Body of pancreas (tissue), 4 donors: ENCODE measurements at regions not wholly inside any gene's neighbourhood (a gene's known extent, or its start where the extent isn't known, plus 50 kb on each side); places are given as distances from the start of the nearest gene placed in this dataset.

Experiments
- CTCF ChIP-seq, 7 experiments: fragments of 450-650 bp in 4 of 7; fragments of 200-600 bp in 3 of 7; sonication (generic) in 3 of 7; IDR thresholded peaks; one replicate each; pipeline ENCODE4 v1.5.1; 2016 to 2019; ENCODE audit warnings: antibody characterized with exemption in 7 of 7
- POLR2A ChIP-seq, 3 donors: fragments of 450-650 bp; IDR thresholded peaks; one replicate each; pipeline ENCODE4 v1.6.1; 2016; ENCODE audit warnings: antibody characterized with exemption in 3 of 3, mild to moderate bottlenecking in 2 of 3

GRCh38 chr7:93720106-93720505 lies 145.6 kb upstream of the CALCR start:
- TF ChIP-seq POLR2A (IDR thresholded peaks at IDR 0.05) (no peak), CTCF (IDR thresholded peaks at IDR 0.05) (no peak)
